K562 (cell line): ENCODE measurements at regions not wholly inside any gene's neighbourhood (a gene's known extent, or its start where the extent isn't known, plus 50 kb on each side); places are given as distances from the start of the nearest gene placed in this dataset.

ENCODE experiments used
- CTCF ChIP-seq, 3 experiments: IDR thresholded peaks in 2 of 3; conservative IDR thresholded peaks in 1 of 3; 2 replicates each; pipeline ENCODE4 v1.5.1; 2011 to 2012; ENCODE audit warnings: low read length in 3 of 3, mild to moderate bottlenecking in 3 of 3, control low read depth in 2 of 3, improper control_type of control experiment in 1 of 3, inconsistent platforms in 1 of 3, low read depth in 1 of 3, mixed read lengths in 1 of 3, moderate library complexity in 1 of 3; ENCODE audit not compliant: insufficient read depth in 2 of 3
- POLR3G ChIP-seq: IDR thresholded peaks from 2 replicates; pipeline ENCODE4 v1.6.1; 2011; ENCODE audit not compliant: insufficient read length, insufficient replicate concordance; ENCODE audit errors: extremely low read depth

DNA sequence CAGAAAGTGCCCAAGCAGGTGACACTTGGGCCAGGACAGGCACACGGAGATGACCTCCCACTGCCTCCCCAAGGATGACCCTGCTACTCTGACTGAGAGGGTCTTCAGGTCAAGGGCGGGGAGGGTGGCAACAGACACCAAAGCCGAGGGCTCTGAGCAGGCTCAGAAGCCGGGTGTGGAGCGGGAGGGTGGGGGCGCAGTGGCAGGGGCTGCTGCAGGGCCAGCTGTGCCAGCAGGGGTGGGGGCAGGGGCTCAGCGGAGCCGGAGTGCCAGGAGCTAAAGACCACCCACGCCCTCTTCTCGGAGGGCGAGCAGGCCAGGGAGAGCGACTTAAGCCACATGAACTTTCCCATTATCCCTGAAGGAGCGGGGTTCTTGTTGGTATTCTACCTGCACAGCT lies 93.3 kb upstream of the MBOAT2 start:
- TF ChIP-seq POLR3G (no peak), CTCF (IDR thresholded peaks at IDR 0.05 in 2 of 3, conservative IDR thresholded peaks at IDR 0.05 in 1 of 3; ENCODE audit: insufficient read depth in 2 of 3, low read depth in 1 of 3, low read length in 3 of 3) (no peak)
